ENCODE measurements at regions not wholly inside any gene's neighbourhood (a gene's known extent, or its start where the extent isn't known, plus 50 kb on each side); places are given as distances from the start of the nearest gene placed in this dataset.

GRCh38 chr11:79699246-79699645 is 258.4 kb upstream of the TENM4 start:
- no peak for TF ChIP-seq EZH2 (IDR thresholded peaks at IDR 0.05; ENCODE audit: low read length, unreplicated experiment)
- TF ChIP-seq, protein P1, sequence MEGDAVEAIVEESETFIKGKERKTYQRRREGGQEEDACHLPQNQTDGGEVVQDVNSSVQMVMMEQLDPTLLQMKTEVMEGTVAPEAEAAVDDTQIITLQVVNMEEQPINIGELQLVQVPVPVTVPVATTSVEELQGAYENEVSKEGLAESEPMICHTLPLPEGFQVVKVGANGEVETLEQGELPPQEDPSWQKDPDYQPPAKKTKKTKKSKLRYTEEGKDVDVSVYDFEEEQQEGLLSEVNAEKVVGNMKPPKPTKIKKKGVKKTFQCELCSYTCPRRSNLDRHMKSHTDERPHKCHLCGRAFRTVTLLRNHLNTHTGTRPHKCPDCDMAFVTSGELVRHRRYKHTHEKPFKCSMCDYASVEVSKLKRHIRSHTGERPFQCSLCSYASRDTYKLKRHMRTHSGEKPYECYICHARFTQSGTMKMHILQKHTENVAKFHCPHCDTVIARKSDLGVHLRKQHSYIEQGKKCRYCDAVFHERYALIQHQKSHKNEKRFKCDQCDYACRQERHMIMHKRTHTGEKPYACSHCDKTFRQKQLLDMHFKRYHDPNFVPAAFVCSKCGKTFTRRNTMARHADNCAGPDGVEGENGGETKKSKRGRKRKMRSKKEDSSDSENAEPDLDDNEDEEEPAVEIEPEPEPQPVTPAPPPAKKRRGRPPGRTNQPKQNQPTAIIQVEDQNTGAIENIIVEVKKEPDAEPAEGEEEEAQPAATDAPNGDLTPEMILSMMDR (conservative IDR thresholded peaks at IDR 0.05; ENCODE audit: low read depth, low read length): no peak

Measured in PC-3 (cell line).